ENCODE measurements at regions not wholly inside any gene's neighbourhood (a gene's known extent, or its start where the extent isn't known, plus 50 kb on each side); places are given as distances from the start of the nearest gene placed in this dataset.

- TF ChIP-seq CTCF (IDR thresholded peaks at IDR 0.05; ENCODE audit: control insufficient read depth, insufficient read depth, low read depth, low read length, missing control alignments) = no peak
- no peak overlapping the region for H3K4me3 ChIP-seq (ENCODE audit: control insufficient read depth, low read depth, low read length)
- no peak for DNase-seq (ENCODE audit: low read depth)
These were observed 71.1 kb upstream of the PLEKHA5 start for GRCh38 chr12:19058235-19059021.

DNA sequence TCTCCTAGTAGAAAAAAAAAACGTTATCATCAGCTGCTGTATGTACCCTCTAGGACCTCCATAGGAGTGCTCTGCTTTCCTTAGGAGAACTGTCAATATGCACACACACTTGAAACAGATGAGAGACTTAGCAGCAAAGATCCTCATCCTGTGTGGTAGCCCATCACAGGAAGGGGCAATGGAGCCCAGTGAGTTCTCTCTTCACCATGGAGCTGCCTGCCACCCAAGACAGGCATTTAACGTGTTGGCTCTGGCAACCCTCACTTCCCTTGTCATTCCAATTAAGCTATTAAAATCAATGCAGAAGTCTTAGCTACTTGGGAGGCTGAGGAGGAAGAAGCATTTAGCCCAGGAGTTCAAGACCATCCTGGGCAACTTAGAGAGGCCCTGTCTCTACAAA lies 64.8 kb upstream of the PLEKHA5 start:
- no peak for DNase-seq (ENCODE audit: low read depth)
- no peak for TF ChIP-seq CTCF (IDR thresholded peaks at IDR 0.05; ENCODE audit: control insufficient read depth, insufficient read depth, low read depth, low read length, missing control alignments)
- H3K4me3 ChIP-seq (ENCODE audit: control insufficient read depth, low read depth, low read length) = no peak overlapping the region

DNA sequence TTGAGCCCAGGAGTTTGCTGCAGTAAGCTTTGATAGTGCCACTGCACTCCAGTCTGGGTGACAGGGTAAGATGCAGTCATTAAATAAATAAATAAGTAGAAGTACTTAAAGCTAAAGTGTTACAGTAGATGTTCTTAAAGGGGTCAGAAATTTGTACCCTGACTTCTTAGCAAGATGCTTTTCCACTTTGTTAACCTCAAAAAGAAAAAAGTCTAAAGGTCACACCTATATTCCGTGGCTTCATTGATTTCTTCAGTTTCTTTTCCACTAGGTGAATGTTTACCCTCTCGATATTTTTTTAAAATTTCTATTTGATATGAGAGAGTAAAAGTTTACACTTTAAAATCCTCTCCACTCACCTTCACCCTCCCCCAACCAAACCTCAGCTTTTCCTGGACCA lies 64.3 kb upstream of the PLEKHA5 start:
- H3K4me3 ChIP-seq (ENCODE audit: control insufficient read depth, low read depth, low read length) = no peak overlapping the region
- no peak for TF ChIP-seq CTCF (IDR thresholded peaks at IDR 0.05; ENCODE audit: control insufficient read depth, insufficient read depth, low read depth, low read length, missing control alignments)
- DNase-seq (ENCODE audit: low read depth) = no peak

DNA sequence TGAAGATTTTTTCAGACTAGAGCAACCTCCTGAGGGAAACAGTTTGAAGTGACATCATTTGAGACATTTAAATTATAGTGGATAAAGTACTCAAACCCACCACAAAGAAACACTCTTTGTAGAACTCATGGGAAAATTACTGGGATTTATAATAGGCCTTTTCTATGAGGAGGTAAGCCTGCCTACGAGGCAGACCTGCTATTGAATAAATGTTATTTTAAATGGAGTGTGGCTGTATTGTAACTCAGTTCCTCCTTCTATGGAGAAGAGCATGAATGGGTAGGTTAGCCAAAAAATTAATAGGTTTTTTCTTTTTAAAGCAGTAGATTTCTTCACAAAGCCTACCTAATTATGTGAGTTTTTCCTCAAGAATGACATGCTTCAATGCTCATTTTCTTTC lies 63.7 kb upstream of the PLEKHA5 start:
- no peak for DNase-seq (ENCODE audit: low read depth)
- no peak for TF ChIP-seq CTCF (IDR thresholded peaks at IDR 0.05; ENCODE audit: control insufficient read depth, insufficient read depth, low read depth, low read length, missing control alignments)
- no peak overlapping the region for H3K4me3 ChIP-seq (ENCODE audit: control insufficient read depth, low read depth, low read length)

GRCh38 chr12:19066475-19067001 lies 63.0 kb upstream of the PLEKHA5 start:
- DNase-seq (ENCODE audit: low read depth) = no peak
- no peak overlapping the region for H3K4me3 ChIP-seq (ENCODE audit: control insufficient read depth, low read depth, low read length)
- TF ChIP-seq CTCF (IDR thresholded peaks at IDR 0.05; ENCODE audit: control insufficient read depth, insufficient read depth, low read depth, low read length, missing control alignments) = no peak

DNA sequence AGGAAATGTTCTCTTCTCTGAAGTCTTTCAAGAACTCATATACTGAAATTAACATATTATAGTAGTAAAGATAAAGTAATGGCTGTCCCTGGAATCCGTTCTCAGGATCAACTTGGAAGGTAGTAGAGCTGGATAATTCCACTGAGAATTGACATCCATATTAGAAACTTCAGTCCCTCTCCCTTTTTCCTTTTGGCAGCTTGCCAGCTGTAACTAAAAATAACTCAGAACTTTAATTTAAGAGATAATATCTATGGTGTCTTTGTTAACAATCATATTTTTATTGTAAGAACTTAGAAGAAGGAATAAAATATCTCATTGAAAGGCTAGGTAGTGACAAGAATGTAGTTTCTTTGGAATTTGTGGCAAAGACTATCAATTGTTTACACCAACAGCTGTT lies 61.4 kb upstream of the PLEKHA5 start:
- no peak for DNase-seq (ENCODE audit: low read depth)
- H3K4me3 ChIP-seq (ENCODE audit: control insufficient read depth, low read depth, low read length) = no peak overlapping the region
- no peak for TF ChIP-seq CTCF (IDR thresholded peaks at IDR 0.05; ENCODE audit: control insufficient read depth, insufficient read depth, low read depth, low read length, missing control alignments)
